ENCODE measurements at regions not wholly inside any gene's neighbourhood (a gene's known extent, or its start where the extent isn't known, plus 50 kb on each side); places are given as distances from the start of the nearest gene placed in this dataset.

GRCh38 chr16:54385141-54385540 lies 98.6 kb upstream of the IRX3 start:
- TF ChIP-seq POLR2AphosphoS5 (IDR thresholded peaks at IDR 0.05; ENCODE audit: low read depth, low read length) (no peak), REST (IDR thresholded peaks at IDR 0.05; ENCODE audit: insufficient read depth in 1 of 2, low read depth in 2 of 2, low read length in 2 of 2) (no peak), TAF1 (IDR thresholded peaks at IDR 0.05; ENCODE audit: borderline replicate concordance, insufficient read depth, low read length) (no peak), SIN3A (IDR thresholded peaks at IDR 0.05; ENCODE audit: borderline replicate concordance, insufficient read depth, low read length) (no peak), FOXP2 (optimal IDR thresholded peaks at IDR 0.05; ENCODE audit: borderline replicate concordance, extremely low read depth, extremely low read length, insufficient read depth) (no peak)

- TF ChIP-seq FOXP2 (optimal IDR thresholded peaks at IDR 0.05; ENCODE audit: borderline replicate concordance, extremely low read depth, extremely low read length, insufficient read depth): no peak
These were observed 95.2 kb upstream of the IRX3 start for GRCh38 chr16:54381601-54382313.

GRCh38 chr16:54375071-54375470 lies 88.5 kb upstream of the IRX3 start:
- TF ChIP-seq FOXP2 (optimal IDR thresholded peaks at IDR 0.05; ENCODE audit: borderline replicate concordance, extremely low read depth, extremely low read length, insufficient read depth) (no peak), SIN3A (IDR thresholded peaks at IDR 0.05; ENCODE audit: borderline replicate concordance, insufficient read depth, low read length) (no peak), REST (IDR thresholded peaks at IDR 0.05; ENCODE audit: insufficient read depth in 1 of 2, low read depth in 2 of 2, low read length in 2 of 2) (no peak), TAF1 (IDR thresholded peaks at IDR 0.05; ENCODE audit: borderline replicate concordance, insufficient read depth, low read length) (no peak), POLR2AphosphoS5 (IDR thresholded peaks at IDR 0.05; ENCODE audit: low read depth, low read length) (no peak)

- no peak for TF ChIP-seq FOXP2 (optimal IDR thresholded peaks at IDR 0.05; ENCODE audit: borderline replicate concordance, extremely low read depth, extremely low read length, insufficient read depth)
- no peak for TF ChIP-seq POLR2AphosphoS5 (IDR thresholded peaks at IDR 0.05; ENCODE audit: low read depth, low read length)
- TF ChIP-seq TAF1 (IDR thresholded peaks at IDR 0.05; ENCODE audit: borderline replicate concordance, insufficient read depth, low read length): no peak
- no peak for TF ChIP-seq SIN3A (IDR thresholded peaks at IDR 0.05; ENCODE audit: borderline replicate concordance, insufficient read depth, low read length)
- TF ChIP-seq REST (IDR thresholded peaks at IDR 0.05; ENCODE audit: insufficient read depth in 1 of 2, low read depth in 2 of 2, low read length in 2 of 2): no peak
These were observed 87.2 kb upstream of the IRX3 start for GRCh38 chr16:54373534-54374520.

- TF ChIP-seq TAF1 (IDR thresholded peaks at IDR 0.05; ENCODE audit: borderline replicate concordance, insufficient read depth, low read length) (no peak), SIN3A (IDR thresholded peaks at IDR 0.05; ENCODE audit: borderline replicate concordance, insufficient read depth, low read length) (no peak), POLR2AphosphoS5 (IDR thresholded peaks at IDR 0.05; ENCODE audit: low read depth, low read length) (no peak), FOXP2 (optimal IDR thresholded peaks at IDR 0.05; ENCODE audit: borderline replicate concordance, extremely low read depth, extremely low read length, insufficient read depth) (no peak), REST (IDR thresholded peaks at IDR 0.05; ENCODE audit: insufficient read depth in 1 of 2, low read depth in 2 of 2, low read length in 2 of 2) (no peak)
These were observed 83.9 kb upstream of the IRX3 start for GRCh38 chr16:54370278-54371040.
